ENCODE measurements at regions not wholly inside any gene's neighbourhood (a gene's known extent, or its start where the extent isn't known, plus 50 kb on each side); places are given as distances from the start of the nearest gene placed in this dataset.
A peak's percentile ranks its signal among the peaks of the same experiment; 100 is the strongest.

DNA sequence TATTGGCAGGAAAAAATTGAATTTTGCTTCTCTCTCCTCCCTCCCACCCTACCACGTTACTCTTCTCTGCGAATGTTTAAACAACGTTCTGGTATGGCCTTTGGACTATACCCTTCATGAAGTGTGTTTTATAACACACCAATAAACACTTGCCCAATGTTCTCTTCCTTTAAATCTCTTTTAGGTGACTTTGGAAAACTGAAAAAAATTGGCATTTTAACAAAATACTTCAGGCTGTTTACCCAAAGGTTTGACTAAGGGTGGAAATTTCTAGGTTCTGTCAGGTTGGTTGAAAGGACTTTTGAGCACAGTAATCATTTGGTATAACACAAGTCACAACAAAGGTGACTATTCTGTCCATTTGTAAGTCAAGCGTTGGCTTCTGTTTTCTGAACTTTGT lies 446.8 kb downstream of the AEBP2 start:
- TF ChIP-seq, protein P1, sequence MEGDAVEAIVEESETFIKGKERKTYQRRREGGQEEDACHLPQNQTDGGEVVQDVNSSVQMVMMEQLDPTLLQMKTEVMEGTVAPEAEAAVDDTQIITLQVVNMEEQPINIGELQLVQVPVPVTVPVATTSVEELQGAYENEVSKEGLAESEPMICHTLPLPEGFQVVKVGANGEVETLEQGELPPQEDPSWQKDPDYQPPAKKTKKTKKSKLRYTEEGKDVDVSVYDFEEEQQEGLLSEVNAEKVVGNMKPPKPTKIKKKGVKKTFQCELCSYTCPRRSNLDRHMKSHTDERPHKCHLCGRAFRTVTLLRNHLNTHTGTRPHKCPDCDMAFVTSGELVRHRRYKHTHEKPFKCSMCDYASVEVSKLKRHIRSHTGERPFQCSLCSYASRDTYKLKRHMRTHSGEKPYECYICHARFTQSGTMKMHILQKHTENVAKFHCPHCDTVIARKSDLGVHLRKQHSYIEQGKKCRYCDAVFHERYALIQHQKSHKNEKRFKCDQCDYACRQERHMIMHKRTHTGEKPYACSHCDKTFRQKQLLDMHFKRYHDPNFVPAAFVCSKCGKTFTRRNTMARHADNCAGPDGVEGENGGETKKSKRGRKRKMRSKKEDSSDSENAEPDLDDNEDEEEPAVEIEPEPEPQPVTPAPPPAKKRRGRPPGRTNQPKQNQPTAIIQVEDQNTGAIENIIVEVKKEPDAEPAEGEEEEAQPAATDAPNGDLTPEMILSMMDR (IDR thresholded peaks at IDR 0.05; ENCODE audit: low read depth, low read length, missing control alignments), result no peak
- no peak for DNase-seq (ENCODE audit: extremely low read depth, low read depth)
- no peak overlapping the region for H3K4me3 ChIP-seq (replicated peaks; ENCODE audit: low read depth, low read length)

DNA sequence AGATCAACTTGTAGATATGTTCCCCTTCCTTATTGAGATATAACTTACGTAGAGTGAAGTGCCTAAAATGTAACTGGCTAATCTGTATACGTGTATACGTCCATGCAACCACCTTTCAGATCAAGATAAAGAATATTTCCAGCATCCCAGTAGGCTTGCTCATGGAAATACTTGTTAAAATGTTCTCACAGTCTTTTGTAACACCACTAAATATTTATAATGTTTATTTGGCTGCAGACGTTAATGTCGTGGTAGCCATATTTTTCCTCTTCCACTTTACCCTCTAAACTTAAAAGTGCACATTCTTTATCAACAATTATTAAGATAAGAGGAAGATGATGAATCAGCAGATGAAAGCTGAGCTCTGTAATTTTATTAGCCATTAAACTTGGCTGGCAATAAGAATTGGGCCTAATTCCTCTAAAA lies 447.4 kb downstream of the AEBP2 start:
- no peak overlapping the region for H3K4me3 ChIP-seq (replicated peaks; ENCODE audit: low read depth, low read length)
- TF ChIP-seq, protein P1 (IDR thresholded peaks at IDR 0.05; ENCODE audit: low read depth, low read length, missing control alignments), result no peak
- no peak for DNase-seq (ENCODE audit: extremely low read depth, low read depth)

DNA sequence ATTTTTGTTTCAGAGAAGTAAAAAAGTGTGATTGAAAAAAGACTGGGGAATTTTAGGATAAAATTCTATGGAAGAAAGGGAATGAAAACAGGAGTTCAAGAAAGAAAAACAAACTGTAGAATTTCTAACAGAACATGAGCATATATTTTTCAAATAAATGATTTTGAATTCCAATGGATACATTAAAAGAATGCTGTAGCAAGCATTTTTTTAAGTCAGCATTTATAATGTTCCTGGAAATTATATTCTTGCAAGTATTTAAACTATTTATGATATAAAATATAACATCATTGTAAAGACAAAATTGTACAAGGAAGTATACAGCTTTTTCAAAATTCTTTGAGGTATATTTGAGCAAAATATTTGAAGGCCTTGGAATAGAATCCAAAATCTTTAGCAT lies 450.7 kb downstream of the AEBP2 start:
- TF ChIP-seq, protein P1 (IDR thresholded peaks at IDR 0.05; ENCODE audit: low read depth, low read length, missing control alignments), result no peak
- no peak overlapping the region for H3K4me3 ChIP-seq (replicated peaks; ENCODE audit: low read depth, low read length)
- no peak for DNase-seq (ENCODE audit: extremely low read depth, low read depth)

DNA sequence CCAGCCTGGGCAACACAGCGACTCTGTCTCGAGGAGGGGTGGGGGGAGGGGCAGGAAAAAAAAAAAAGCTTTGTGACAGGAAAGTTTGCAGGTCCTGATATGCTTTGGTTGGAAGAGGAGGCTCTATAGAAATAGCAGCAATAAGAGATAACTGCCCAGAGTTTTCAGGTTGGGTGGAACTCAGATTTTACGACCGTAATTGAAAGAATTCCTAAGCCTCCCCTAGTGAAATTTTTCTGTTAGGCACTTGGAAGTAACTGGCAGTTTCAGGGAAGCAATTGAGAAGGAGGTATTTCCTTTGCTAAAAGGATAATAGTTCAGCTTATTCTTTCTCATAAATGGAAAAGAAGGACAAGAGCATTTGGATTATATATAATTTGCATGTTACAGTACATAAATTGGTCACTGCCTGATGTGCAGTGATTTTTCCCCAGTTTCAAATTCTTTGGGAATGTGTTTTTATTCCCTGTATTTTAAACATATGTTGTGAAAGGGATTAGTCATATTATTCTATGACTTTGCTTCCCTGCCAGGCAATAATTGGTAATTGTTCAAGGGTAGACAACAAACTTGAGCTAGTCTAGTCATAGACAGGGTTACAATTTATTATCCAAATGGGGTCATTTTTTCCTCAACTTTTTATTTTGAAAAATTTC lies 452.8 kb downstream of the AEBP2 start:
- no peak for DNase-seq (ENCODE audit: extremely low read depth, low read depth)
- TF ChIP-seq, protein P1 (IDR thresholded peaks at IDR 0.05; ENCODE audit: low read depth, low read length, missing control alignments), result no peak
- no peak overlapping the region for H3K4me3 ChIP-seq (replicated peaks; ENCODE audit: low read depth, low read length)

DNA sequence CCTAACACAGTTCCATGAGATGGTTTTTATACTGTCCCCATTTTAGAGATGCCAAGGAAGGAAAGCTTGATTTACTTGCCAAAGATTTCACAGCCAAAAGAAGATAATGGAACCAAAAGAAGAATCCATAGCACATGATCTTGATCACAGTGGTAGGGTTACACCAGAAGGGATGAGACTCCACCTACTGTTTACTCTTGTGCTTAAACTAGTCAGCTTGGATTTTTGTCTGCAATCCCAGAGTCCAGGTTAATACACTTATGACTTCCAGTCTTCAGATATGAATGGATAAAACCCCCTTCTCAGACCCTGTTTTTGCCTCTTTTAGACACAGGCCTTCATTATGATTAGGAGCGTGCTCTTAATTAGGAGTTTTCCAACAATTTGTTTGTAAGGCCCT lies 454.2 kb downstream of the AEBP2 start:
- H3K4me3 ChIP-seq (replicated peaks; ENCODE audit: low read depth, low read length), result no peak overlapping the region
- DNase-seq (ENCODE audit: extremely low read depth, low read depth), result no peak
- TF ChIP-seq, protein P1 (IDR thresholded peaks at IDR 0.05; ENCODE audit: low read depth, low read length, missing control alignments), result peak; percentile 22

DNA sequence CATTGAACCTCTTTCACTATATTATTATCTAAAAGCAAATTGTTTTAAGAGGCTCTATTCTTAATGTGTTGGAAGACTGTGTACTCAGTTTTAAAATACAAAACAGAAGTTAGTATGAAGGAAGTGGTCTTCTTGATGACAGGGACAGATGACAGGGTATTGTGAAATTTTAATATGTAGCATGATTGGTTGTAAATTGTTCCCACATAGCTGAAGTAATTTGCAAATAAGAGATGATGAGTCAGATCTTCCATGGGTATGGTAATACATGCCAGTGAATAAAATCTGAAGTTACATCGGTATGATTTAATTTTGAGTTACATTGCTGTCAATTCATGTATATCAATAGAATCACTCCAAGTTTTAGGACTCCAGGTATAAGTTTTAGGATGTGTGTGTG lies 454.8 kb downstream of the AEBP2 start:
- no peak for DNase-seq (ENCODE audit: extremely low read depth, low read depth)
- TF ChIP-seq, protein P1 (IDR thresholded peaks at IDR 0.05; ENCODE audit: low read depth, low read length, missing control alignments), result no peak

DNA sequence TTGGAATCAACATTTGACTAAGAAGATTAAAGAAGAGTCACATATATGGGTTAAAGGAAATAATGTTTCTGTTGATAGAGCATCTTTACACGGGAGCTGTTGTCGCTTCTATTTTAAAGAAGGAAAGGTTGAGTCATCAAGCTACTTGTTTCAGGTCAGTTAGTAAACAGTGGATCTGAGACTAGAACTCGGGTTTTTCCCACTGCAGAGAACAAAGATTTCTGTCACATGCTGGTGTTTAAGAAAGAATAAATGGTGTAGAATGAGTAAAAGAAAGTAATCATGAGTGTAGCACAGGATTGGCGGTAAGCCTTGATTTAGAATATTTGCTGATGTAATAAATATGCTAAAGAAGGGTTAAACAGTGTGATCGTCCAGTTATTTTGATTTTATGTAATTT lies 455.5 kb downstream of the AEBP2 start:
- no peak overlapping the region for H3K4me3 ChIP-seq (replicated peaks; ENCODE audit: low read depth, low read length)
- no peak for DNase-seq (ENCODE audit: extremely low read depth, low read depth)
- TF ChIP-seq, protein P1 (IDR thresholded peaks at IDR 0.05; ENCODE audit: low read depth, low read length, missing control alignments), result no peak

More for the DNA sequence above, 454.8 kb downstream of the AEBP2 start:
- H3K4me3 ChIP-seq (replicated peaks; ENCODE audit: low read depth, low read length), result no peak overlapping the region

Data from HFF-Myc (cell line).